HG03039 (cell line): ENCODE measurements at regions not wholly inside any gene's neighbourhood (a gene's known extent, or its start where the extent isn't known, plus 50 kb on each side); places are given as distances from the start of the nearest gene placed in this dataset.

Experiments used
- ATAC-seq: cut with Tn5 transposase; IDR thresholded peaks from one replicate; pipeline ENCODE4 v1.9.1; 2021; ENCODE audit warnings: mild to moderate bottlenecking, moderate library complexity; ENCODE audit not compliant: unreplicated experiment

DNA sequence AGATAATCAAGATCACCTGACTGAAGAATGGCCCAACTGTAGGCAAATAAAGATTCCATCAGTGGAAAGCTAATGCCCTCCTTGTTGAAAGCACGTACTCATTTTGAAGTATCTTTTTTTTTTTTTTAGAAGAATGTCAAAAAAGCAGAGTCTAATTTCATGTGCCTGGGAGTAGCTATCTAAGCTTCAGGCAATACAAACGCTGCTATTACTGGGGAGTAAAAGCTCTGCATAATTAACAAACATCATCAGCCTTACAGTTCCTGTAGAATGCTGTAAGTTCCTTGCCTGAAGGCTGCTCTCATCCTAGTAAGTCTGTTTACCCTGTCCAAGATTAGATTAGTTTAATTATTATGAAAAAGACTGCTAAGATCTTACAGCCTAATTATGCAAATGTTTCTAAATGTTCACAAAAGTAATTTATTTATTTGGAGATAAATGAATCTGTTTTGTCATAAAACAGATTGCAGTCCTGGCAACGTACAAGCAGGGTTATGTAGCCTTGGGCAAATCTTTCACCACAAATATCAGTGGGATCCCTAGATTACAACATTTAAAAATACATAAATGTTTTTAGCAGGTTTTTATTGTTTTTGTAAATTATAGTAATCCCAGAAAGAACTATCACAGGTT lies 451.3 kb upstream of the AGTR1 start:
- no peak for ATAC-seq

DNA sequence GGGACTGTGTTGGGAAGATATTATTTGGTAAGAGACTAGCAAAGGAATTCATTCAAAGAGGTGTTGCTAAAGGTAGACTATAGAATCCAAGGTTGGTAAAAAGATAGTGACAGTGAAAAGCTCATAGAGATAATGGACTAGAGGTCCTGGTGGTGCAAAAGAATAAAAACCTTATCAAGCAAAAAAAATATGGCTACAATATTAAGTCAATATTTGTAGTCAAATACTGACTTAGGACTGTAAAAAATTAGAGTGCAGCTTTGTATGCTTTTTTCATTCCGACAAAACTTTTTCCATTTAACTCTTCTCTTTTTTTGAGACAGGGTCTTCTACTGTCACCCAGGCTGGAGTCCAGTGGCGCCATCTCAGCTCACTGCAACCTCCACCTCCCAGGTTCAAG lies 444.0 kb upstream of the AGTR1 start:
- no peak for ATAC-seq

- no peak for ATAC-seq
These were observed 443.3 kb upstream of the AGTR1 start for GRCh38 chr3:148254402-148254801.

GRCh38 chr3:148255981-148256969 lies 441.4 kb upstream of the AGTR1 start:
- no peak for ATAC-seq

- ATAC-seq = no peak
These were observed 434.7 kb upstream of the AGTR1 start for GRCh38 chr3:148262980-148263379.

GRCh38 chr3:148265841-148266240 lies 431.9 kb upstream of the AGTR1 start:
- no peak for ATAC-seq

- ATAC-seq = no peak
These were observed 431.4 kb upstream of the AGTR1 start for GRCh38 chr3:148266341-148266740.

GRCh38 chr3:148269816-148270215 lies 427.9 kb upstream of the AGTR1 start:
- ATAC-seq = no peak

- ATAC-seq = no peak
These were observed 417.0 kb upstream of the AGTR1 start for GRCh38 chr3:148280623-148281242.

DNA sequence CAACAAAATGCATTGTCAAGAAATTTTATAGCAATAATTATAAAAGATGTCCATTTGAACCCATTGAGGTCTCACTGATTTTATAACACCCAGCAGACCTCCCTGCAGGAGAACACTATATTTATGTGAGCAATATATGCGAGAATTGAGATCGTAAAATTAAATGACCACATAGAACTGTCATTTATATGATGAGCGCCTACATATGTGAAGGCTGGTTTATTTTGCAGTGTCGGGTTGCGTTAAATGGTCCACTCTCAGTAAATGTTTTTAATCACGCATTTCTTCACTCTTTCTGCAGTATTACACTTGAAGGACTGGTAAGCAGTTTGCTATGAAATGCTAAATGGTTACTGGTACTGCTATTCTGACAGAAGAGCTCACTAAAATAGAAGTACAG lies 408.5 kb upstream of the AGTR1 start:
- ATAC-seq = no peak

DNA sequence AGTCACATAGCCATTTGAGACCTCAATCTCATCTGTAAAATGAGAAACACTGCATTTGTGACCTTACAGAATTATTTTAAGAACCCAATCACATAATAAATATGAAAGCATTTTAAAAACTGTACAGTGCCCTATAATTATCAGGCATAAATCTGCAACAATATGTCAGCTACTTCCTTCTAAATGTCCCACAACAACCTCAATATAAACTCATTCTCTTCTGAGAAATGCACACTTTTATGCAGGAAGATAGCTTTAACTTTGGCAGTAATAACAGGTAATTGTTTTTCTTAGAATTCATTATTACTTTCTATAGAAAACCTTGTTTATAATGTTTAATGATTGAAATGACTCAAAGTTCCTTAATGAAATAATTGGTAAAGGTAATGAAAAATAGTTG lies 400.7 kb upstream of the AGTR1 start:
- no peak for ATAC-seq

- peak; percentile 54 for ATAC-seq
These were observed 390.3 kb upstream of the AGTR1 start for GRCh38 chr3:148307443-148307843.

DNA sequence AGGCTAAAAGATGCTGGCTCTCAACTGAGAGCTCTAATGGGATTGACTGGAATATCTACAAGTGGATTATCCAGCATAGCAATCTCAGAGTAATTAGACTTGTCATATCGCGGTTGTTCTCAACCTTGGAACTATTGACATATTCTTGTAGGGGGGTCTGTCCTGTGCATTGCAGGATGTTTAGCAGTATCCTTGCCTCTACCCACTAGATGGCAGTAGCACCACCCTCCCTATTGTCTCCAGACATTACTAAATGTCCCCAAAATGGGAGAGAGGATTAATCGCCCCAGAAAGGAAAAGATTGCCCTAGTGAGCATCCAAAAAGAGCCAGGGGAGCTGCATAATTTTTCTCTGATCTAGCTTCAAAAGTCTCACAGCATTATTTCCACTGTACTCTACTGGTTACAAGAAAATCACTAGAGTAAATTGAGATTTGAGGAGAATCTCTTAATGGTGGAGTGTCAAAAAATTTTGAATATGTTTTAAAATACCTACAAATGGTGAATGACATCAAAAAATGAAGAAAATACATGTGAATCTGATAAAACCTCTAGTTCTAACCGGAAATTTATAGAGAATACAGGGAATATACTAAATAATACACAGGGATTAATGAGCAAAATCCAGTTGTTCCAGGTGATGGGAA lies 388.2 kb upstream of the AGTR1 start:
- ATAC-seq = peak; percentile 89

DNA sequence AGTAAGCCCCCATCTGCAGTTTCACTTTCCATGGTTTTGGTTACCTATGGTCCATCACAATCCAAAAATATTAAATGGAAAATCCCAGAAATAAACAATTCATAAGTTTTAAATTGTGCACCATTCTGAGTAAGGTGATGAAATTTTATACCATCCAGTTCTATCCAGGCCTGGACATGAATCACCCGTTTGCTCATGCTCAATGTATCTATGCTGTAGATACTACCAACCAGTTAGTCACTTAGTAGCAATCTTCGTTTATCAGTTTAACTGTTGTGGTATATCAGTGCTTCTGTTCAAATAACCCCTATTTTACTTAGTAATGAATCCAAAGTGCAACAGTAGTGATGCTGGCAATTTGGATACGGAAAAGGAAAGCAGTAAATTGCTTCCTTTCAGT lies 381.9 kb upstream of the AGTR1 start:
- ATAC-seq = no peak

- no peak for ATAC-seq
These were observed 379.5 kb upstream of the AGTR1 start for GRCh38 chr3:148318240-148318639.

DNA sequence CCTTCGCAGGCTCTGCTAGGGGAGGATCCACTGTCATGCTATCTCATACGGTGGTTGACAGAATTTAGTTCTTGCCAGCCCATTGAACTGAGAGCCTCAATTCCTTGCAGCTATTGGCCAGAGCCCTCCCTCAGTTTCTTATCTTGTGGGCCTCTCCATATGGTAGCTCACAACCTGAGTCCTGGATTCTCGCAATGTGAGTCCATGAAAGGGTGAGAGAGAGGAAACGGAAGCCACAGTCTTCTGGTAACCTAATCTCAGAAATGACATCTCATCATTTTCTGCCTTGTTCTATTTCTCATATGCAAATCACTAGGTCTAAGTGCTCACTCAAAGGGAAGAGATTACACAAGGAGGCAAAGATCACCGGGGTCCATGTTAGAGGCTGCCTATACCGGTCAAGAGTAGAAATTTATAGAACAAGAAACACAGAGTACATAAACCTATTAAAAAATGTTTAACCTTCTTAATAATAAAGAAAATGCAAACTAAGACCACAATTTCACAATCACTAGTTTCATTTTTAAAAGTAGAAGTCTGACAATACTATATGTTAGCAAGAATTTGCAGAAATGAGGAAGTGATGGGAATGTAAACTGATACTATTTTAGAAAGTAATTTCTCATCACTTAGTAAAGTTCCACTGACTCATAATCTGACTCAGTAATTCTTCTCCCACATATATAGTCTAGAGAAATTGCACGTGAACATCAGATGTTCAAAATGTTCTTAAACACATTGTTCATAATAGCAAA lies 378.4 kb upstream of the AGTR1 start:
- ATAC-seq = peak; percentile 92

GRCh38 chr3:148319960-148320359 lies 377.7 kb upstream of the AGTR1 start:
- ATAC-seq = no peak

- no peak for ATAC-seq
These were observed 368.0 kb upstream of the AGTR1 start for GRCh38 chr3:148329481-148330235.

DNA sequence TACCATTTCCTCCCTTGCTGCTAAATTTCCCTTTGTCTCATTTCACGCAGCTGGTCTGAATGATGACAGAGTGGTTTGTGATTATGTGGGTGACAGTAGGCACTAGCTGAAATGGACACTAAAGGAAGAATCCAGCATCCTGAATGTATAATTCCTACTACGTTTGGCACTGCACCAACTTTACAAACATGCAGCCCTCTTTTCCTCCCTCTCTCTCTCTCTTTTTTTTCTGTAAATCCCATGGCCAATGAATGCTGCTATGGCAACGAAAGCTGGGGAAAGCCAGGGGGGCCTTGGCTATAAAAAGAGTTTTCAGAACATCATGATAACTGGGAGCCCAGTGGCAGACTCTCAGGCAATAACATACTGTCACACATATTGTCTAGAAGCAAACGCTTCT lies 367.2 kb upstream of the AGTR1 start:
- no peak for ATAC-seq
